GM12892 (cell line): ENCODE measurements at regions not wholly inside any gene's neighbourhood (a gene's known extent, or its start where the extent isn't known, plus 50 kb on each side); places are given as distances from the start of the nearest gene placed in this dataset.

Source experiments
- POLR2A ChIP-seq: IDR thresholded peaks from 2 replicates; pipeline ENCODE4 v1.6.1; 2011; ENCODE audit warnings: low read depth, low read length, control low read depth
- POLR2AphosphoS5 ChIP-seq: IDR thresholded peaks from 2 replicates; pipeline ENCODE4 v1.6.1; 2011; ENCODE audit warnings: low read depth, low read length, control low read depth

- TF ChIP-seq POLR2A, result no peak
- no peak for TF ChIP-seq POLR2AphosphoS5
Measured at GRCh38 chr3:124615896-124616543, 114.2 kb upstream of the UMPS start.
